Progenitor cell of endocrine pancreas (in vitro differentiated cells): ENCODE measurements at regions not wholly inside any gene's neighbourhood (a gene's known extent, or its start where the extent isn't known, plus 50 kb on each side); places are given as distances from the start of the nearest gene placed in this dataset.

Experiments
- DNase-seq: peaks from one replicate; pipeline ENCODE4 v3.0.0; 2021; ENCODE audit warnings: low spot score; ENCODE audit not compliant: unreplicated experiment
- H3K27ac Mint-ChIP-seq: 2 replicates; pipeline ENCODE4 v1.8.0; 2021; ENCODE audit warnings: mild to moderate bottlenecking, moderate library complexity, mixed read lengths
- H3K27me3 Mint-ChIP-seq: 2 replicates; pipeline ENCODE4 v1.8.0; 2021; ENCODE audit warnings: mixed read lengths
- H3K36me3 Mint-ChIP-seq: 2 replicates; pipeline ENCODE4 v1.8.0; 2022; ENCODE audit warnings: mixed read lengths; ENCODE audit not compliant: insufficient read depth
- H3K4me1 Mint-ChIP-seq: 2 replicates; pipeline ENCODE4 v1.8.0; 2021; ENCODE audit warnings: low read depth, mixed read lengths
- H3K4me3 Mint-ChIP-seq: 2 replicates; pipeline ENCODE4 v1.8.0; 2021; ENCODE audit warnings: low read depth, mild to moderate bottlenecking, moderate library complexity, mixed read lengths
- H3K9me3 Mint-ChIP-seq: 2 replicates; pipeline ENCODE4 v1.8.0; 2021; ENCODE audit warnings: low read depth, mixed read lengths
- TF ChIP-seq, protein P1 (sequence below): fragments of 200-600 bp; sonication (generic); IDR thresholded peaks from one replicate; pipeline ENCODE4 v1.5.0; 2021; ENCODE audit warnings: antibody characterized with exemption, mild to moderate bottlenecking; ENCODE audit not compliant: unreplicated experiment

GRCh38 chr3:150300852-150301517, 107.1 kb upstream of the TSC22D2 start:
- Mint-ChIP-seq H3K4me3 (no peak overlapping the region), H3K36me3 (no peaks in the 10 kb centered on the region)

GRCh38 chr3:150300388-150300787, 107.7 kb upstream of the TSC22D2 start:
- TF ChIP-seq, protein P1, sequence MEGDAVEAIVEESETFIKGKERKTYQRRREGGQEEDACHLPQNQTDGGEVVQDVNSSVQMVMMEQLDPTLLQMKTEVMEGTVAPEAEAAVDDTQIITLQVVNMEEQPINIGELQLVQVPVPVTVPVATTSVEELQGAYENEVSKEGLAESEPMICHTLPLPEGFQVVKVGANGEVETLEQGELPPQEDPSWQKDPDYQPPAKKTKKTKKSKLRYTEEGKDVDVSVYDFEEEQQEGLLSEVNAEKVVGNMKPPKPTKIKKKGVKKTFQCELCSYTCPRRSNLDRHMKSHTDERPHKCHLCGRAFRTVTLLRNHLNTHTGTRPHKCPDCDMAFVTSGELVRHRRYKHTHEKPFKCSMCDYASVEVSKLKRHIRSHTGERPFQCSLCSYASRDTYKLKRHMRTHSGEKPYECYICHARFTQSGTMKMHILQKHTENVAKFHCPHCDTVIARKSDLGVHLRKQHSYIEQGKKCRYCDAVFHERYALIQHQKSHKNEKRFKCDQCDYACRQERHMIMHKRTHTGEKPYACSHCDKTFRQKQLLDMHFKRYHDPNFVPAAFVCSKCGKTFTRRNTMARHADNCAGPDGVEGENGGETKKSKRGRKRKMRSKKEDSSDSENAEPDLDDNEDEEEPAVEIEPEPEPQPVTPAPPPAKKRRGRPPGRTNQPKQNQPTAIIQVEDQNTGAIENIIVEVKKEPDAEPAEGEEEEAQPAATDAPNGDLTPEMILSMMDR = no peak
- DNase-seq = no peak
- Mint-ChIP-seq H3K9me3 (no peaks in the 10 kb centered on the region), H3K36me3 (no peaks in the 10 kb centered on the region), H3K4me3 (no peak overlapping the region), H3K4me1 (peaks cover 4% of the 10 kb centered on the region), H3K27me3 (no peaks in the 10 kb centered on the region), H3K27ac (no peak overlapping the region)

More at GRCh38 chr3:150300852-150301517, 107.1 kb upstream of the TSC22D2 start:
- H3K27me3 Mint-ChIP-seq = no peaks in the 10 kb centered on the region
- no peaks in the 10 kb centered on the region for H3K9me3 Mint-ChIP-seq
- H3K4me1 Mint-ChIP-seq = peaks cover 4% of the 10 kb centered on the region
- DNase-seq = no peak
- TF ChIP-seq, protein P1 = no peak
- H3K27ac Mint-ChIP-seq = no peak overlapping the region

GRCh38 chr3:150299201-150299600, 108.9 kb upstream of the TSC22D2 start:
- TF ChIP-seq, protein P1 = no peak
- Mint-ChIP-seq H3K36me3 (no peaks in the 10 kb centered on the region), H3K9me3 (no peaks in the 10 kb centered on the region), H3K27me3 (no peaks in the 10 kb centered on the region), H3K4me3 (no peak overlapping the region), H3K27ac (no peak overlapping the region), H3K4me1 (peaks cover 4% of the 10 kb centered on the region)
- no peak for DNase-seq

GRCh38 chr3:150296966-150297365, 111.1 kb upstream of the TSC22D2 start:
- Mint-ChIP-seq H3K4me1 (peaks cover 4% of the 10 kb centered on the region), H3K27me3 (no peaks in the 10 kb centered on the region), H3K27ac (no peak overlapping the region), H3K9me3 (no peaks in the 10 kb centered on the region), H3K4me3 (no peak overlapping the region), H3K36me3 (no peaks in the 10 kb centered on the region)
- TF ChIP-seq, protein P1 = no peak
- DNase-seq = no peak

GRCh38 chr3:150296123-150296735, 111.9 kb upstream of the TSC22D2 start:
- Mint-ChIP-seq H3K4me3 (no peak overlapping the region), H3K4me1 (peaks cover 4% of the 10 kb centered on the region), H3K36me3 (peaks cover 2% of the 10 kb centered on the region), H3K27ac (no peak overlapping the region), H3K27me3 (no peaks in the 10 kb centered on the region), H3K9me3 (peaks cover 4% of the 10 kb centered on the region)
- no peak for DNase-seq
- TF ChIP-seq, protein P1 = no peak
